Stomach (tissue), 4 donors: ENCODE measurements at regions not wholly inside any gene's neighbourhood (a gene's known extent, or its start where the extent isn't known, plus 50 kb on each side); places are given as distances from the start of the nearest gene placed in this dataset.
A peak's percentile ranks its signal among the peaks of the same experiment; 100 is the strongest.

Experiments used
- POLR2A ChIP-seq, 4 donors: fragments of 450-650 bp; IDR thresholded peaks; one replicate each; pipeline ENCODE4 v1.6.1; 2016; ENCODE audit warnings: antibody characterized with exemption in 4 of 4, control low read depth in 2 of 4, mild to moderate bottlenecking in 1 of 4, moderate library complexity in 1 of 4
- POLR2AphosphoS5 ChIP-seq, 3 donors: sonication (generic); formaldehyde crosslinking; IDR thresholded peaks; one replicate each; pipeline ENCODE4 v1.6.1; 2016; ENCODE audit warnings: antibody characterized with exemption in 3 of 3
- TF ChIP-seq, protein P1 (sequence below), 7 experiments: fragments of 450-650 bp in 4 of 7; fragments of 200-600 bp in 3 of 7; sonication (generic) in 3 of 7; IDR thresholded peaks; one replicate each; pipeline ENCODE4 v1.5.1; 2016 to 2019; ENCODE audit warnings: antibody characterized with exemption in 7 of 7, control low read depth in 2 of 7, mild to moderate bottlenecking in 1 of 7

DNA sequence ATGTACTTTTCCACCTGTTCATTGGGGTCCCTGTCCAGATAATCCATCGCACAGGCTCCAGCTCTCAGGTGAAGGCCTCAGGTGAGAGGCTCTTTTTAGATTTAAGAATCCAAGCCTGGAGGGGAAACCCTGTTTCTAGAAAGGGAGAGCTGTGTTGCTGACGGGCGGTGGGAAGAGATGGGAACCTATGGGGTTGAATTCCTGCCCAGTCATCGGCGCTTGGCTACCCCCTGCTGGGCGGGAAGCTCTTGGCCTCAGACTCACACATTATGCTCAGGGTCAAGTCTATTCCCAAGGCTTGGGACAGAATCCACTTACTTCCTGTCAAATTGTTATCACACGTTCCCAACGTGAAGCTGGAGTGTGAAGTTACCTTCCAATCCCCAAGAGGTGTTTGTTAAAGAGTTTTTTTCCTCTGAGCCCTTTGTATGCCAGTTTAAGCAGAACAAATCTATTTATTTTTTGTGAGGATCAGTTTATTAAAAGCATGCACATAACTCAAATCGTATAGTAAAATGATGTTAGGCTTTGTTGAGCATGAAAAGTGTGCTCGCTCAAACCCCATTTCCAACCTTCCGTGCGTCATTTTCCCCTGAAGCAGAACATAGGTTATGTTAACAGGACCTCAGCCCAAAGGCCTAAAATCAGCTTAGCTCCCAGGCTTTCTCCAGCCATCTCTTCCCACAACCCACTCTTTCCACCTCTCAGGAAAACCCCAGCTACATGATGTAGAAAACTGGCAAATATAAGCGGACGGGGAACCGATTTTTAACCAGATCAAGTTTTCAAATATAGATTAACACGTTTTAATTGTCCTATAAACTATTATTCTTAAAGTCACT lies 181.7 kb upstream of the ETAA1 start:
- TF ChIP-seq, protein P1, sequence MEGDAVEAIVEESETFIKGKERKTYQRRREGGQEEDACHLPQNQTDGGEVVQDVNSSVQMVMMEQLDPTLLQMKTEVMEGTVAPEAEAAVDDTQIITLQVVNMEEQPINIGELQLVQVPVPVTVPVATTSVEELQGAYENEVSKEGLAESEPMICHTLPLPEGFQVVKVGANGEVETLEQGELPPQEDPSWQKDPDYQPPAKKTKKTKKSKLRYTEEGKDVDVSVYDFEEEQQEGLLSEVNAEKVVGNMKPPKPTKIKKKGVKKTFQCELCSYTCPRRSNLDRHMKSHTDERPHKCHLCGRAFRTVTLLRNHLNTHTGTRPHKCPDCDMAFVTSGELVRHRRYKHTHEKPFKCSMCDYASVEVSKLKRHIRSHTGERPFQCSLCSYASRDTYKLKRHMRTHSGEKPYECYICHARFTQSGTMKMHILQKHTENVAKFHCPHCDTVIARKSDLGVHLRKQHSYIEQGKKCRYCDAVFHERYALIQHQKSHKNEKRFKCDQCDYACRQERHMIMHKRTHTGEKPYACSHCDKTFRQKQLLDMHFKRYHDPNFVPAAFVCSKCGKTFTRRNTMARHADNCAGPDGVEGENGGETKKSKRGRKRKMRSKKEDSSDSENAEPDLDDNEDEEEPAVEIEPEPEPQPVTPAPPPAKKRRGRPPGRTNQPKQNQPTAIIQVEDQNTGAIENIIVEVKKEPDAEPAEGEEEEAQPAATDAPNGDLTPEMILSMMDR (IDR thresholded peaks at IDR 0.05): peak in 4 of 7 experiments; percentile 29 to 49 (median 42)
- peak in 2 of 3 donors; percentile 4 to 28 for TF ChIP-seq POLR2AphosphoS5 (IDR thresholded peaks at IDR 0.05)
- TF ChIP-seq POLR2A (IDR thresholded peaks at IDR 0.05): no peak
